Left lung (tissue), 4 donors: ENCODE measurements at regions not wholly inside any gene's neighbourhood (a gene's known extent, or its start where the extent isn't known, plus 50 kb on each side); places are given as distances from the start of the nearest gene placed in this dataset.

Source experiments
- ATAC-seq: fragments of 200-7000 bp; cut with Tn5 transposase; one replicate; pipeline ENCODE4 v1.9.1; 2020; ENCODE audit warnings: moderate library complexity
- DNase-seq, 4 donors: peaks; one replicate each; pipeline ENCODE4 v3.0.0-alpha.2; 2013 to 2020
- H3K27ac ChIP-seq, 2 donors: fragments of 200-600 bp; sonication (generic) in 1 of 2; one replicate each; pipeline versions ENCODE4 v1.5.0 to v1.8.0; 2020 to 2021
- H3K27me3 ChIP-seq, 2 donors: fragments of 200-600 bp; sonication (generic) in 1 of 2; one replicate each; pipeline versions ENCODE4 v1.5.0 to v1.8.0; 2020 to 2021
- H3K36me3 ChIP-seq, 2 donors: fragments of 200-600 bp; sonication (generic) in 1 of 2; one replicate each; pipeline versions ENCODE4 v1.5.0 to v1.8.0; 2020 to 2021
- H3K4me1 ChIP-seq, 2 donors: fragments of 200-600 bp; one replicate each; pipeline ENCODE4 v1.8.0; 2021
- H3K4me3 ChIP-seq, 2 donors: fragments of 200-600 bp; sonication (generic) in 1 of 2; one replicate each; pipeline versions ENCODE4 v1.5.0 to v1.8.0; 2020 to 2021; ENCODE audit warnings: mild to moderate bottlenecking in 1 of 2
- H3K9me3 ChIP-seq, 2 donors: fragments of 200-600 bp; sonication (generic) in 1 of 2; one replicate each; pipeline versions ENCODE4 v1.5.0 to v1.8.0; 2020 to 2021
- intact Hi-C, 2 donors: fragments of 100-400 bp; cut with DNase I; formaldehyde crosslinking; loops; one replicate each; pipeline versions ENCODE4 v1.11.2 to v1.14.2; 2022
- TF ChIP-seq, protein P1 (sequence below), 2 donors: fragments of 200-600 bp; sonication (generic) in 1 of 2; IDR thresholded peaks; one replicate each; pipeline versions ENCODE4 v1.5.0 to v1.8.0; 2021; ENCODE audit warnings: antibody characterized with exemption in 2 of 2
- donor health status: DM: no; HTN: yes; CAD: no.
- donor health status: DM: no; HTN: no; CAD: no.

DNA sequence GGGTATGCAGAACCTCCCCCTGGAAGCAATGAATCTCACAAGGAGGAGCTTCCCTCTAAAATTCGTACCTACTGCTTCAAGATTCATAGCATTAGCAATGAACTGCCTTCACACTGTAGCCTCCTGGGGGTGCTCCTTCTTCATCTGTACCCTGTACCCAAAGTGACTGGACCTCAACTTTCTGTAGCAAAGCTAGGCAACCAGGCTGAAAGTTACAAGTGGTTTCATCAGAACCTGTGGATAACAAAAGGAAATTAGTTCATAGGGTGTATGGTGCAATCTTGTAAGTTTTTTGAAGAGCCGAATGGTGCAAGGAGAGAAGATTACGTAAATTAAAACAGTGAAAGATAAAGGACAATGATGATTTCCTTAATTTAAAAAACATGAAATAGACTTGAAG lies 1541.7 kb upstream of the FLRT2 start:
- H3K27ac ChIP-seq, result no peak overlapping the region
- H3K36me3 ChIP-seq, result no peaks in the 10 kb centered on the region
- DNase-seq, result no peak
- intact Hi-C loops, result no loop called here
- ATAC-seq, result no peak
- no peaks in the 10 kb centered on the region for H3K27me3 ChIP-seq
- peaks cover 0 to 1% of the 10 kb centered on the region in 2 donors for H3K9me3 ChIP-seq
- H3K4me1 ChIP-seq, result no peaks in the 10 kb centered on the region
- H3K4me3 ChIP-seq, result no peak overlapping the region
- TF ChIP-seq, protein P1, sequence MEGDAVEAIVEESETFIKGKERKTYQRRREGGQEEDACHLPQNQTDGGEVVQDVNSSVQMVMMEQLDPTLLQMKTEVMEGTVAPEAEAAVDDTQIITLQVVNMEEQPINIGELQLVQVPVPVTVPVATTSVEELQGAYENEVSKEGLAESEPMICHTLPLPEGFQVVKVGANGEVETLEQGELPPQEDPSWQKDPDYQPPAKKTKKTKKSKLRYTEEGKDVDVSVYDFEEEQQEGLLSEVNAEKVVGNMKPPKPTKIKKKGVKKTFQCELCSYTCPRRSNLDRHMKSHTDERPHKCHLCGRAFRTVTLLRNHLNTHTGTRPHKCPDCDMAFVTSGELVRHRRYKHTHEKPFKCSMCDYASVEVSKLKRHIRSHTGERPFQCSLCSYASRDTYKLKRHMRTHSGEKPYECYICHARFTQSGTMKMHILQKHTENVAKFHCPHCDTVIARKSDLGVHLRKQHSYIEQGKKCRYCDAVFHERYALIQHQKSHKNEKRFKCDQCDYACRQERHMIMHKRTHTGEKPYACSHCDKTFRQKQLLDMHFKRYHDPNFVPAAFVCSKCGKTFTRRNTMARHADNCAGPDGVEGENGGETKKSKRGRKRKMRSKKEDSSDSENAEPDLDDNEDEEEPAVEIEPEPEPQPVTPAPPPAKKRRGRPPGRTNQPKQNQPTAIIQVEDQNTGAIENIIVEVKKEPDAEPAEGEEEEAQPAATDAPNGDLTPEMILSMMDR (IDR thresholded peaks at IDR 0.05), result no peak

DNA sequence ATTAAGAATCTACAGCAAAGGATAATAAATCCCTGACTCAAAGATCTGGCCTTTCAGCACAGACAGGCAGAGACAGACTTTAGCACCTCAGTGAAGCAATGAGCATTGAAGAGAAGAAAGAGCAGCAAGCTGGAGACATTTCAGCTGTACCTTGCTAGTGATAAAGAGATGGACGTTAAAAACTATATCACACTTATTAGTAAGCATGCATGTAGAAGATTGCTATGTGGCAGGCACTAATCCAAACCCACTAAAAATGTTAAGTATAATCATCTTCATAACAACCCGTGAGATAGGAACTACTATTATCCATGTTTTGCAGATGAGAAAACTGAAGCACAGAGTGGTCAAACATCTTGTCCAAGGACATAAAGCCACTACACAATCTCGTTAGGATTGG lies 1538.3 kb upstream of the FLRT2 start:
- no peak for DNase-seq
- intact Hi-C loops, result no loop called here
- no peak for ATAC-seq
- H3K27me3 ChIP-seq, result no peaks in the 10 kb centered on the region
- H3K36me3 ChIP-seq, result no peaks in the 10 kb centered on the region
- H3K9me3 ChIP-seq, result no peaks in the 10 kb centered on the region
- no peak overlapping the region for H3K4me3 ChIP-seq
- TF ChIP-seq, protein P1 (IDR thresholded peaks at IDR 0.05), result no peak
- no peaks in the 10 kb centered on the region for H3K4me1 ChIP-seq
- no peak overlapping the region for H3K27ac ChIP-seq

DNA sequence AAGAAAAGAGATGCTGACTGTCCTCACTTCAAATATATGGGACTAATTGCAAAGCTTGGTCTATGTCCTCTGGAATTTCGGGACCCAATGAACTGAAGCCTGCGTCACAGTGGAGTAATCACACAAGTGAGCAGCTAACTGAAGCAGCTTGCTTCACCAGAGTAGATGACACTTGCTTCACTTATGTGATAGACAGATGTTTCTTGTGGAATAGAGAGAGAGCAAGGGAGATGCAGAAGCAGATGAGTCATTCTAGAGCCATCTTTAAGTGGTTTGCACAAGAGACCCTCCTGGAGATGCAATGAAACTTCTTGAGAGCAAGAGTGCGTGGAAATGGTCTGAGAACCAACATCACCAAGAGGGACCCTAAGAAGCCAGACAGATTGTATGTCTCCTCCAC lies 1537.1 kb upstream of the FLRT2 start:
- ATAC-seq (no peak), DNase-seq (no peak)
- H3K4me1 ChIP-seq, result no peaks in the 10 kb centered on the region
- intact Hi-C loops, result no loop called here
- TF ChIP-seq, protein P1 (IDR thresholded peaks at IDR 0.05), result no peak
- no peaks in the 10 kb centered on the region for H3K36me3 ChIP-seq
- H3K9me3 ChIP-seq, result no peaks in the 10 kb centered on the region
- no peaks in the 10 kb centered on the region for H3K27me3 ChIP-seq
- no peak overlapping the region for H3K4me3 ChIP-seq
- H3K27ac ChIP-seq, result no peak overlapping the region

DNA sequence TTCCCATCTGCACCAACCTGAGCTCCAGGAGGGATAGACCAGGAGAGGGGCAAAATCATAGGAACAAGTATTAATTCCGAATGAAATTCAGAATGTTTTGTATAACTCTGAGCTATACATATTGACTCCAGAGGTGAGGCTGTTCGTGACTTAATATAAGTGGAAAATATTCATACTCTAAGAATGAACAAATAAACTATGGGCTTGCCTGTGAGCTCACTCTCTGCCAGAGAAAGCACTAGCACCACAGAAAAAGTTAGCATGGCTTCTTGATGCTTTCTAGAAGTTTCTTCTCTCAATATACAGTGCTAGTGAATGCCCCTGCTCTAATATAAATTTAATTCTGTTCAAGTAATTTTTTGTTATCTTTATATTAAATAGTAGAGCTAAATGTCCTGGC lies 1536.4 kb upstream of the FLRT2 start:
- Histone ChIP-seq H3K36me3 (no peaks in the 10 kb centered on the region), H3K4me3 (no peak overlapping the region), H3K27ac (no peak overlapping the region), H3K4me1 (no peaks in the 10 kb centered on the region), H3K9me3 (no peaks in the 10 kb centered on the region), H3K27me3 (no peaks in the 10 kb centered on the region)
- intact Hi-C loops, result no loop called here
- TF ChIP-seq, protein P1 (IDR thresholded peaks at IDR 0.05), result no peak
- no peak for DNase-seq
- ATAC-seq, result no peak

DNA sequence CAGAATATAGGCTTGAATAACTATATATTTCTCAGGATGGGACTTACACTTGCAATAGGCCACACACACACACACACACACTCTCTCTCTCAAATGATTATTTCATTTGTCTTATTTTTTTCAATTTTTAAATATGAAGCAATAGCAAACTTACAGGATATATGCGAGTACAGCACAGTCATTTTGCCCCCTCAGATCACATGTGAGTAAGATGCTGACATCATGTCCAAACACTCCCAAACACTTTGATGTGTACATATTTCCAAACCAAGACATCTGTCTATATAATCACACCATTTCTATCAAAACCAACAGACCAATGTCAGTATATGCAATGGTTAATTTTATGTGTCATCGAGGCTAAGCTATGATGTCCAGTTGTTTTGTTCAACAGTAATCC lies 1535.9 kb upstream of the FLRT2 start:
- Histone ChIP-seq H3K9me3 (no peaks in the 10 kb centered on the region), H3K27ac (no peak overlapping the region), H3K4me3 (no peak overlapping the region), H3K36me3 (no peaks in the 10 kb centered on the region), H3K4me1 (no peaks in the 10 kb centered on the region), H3K27me3 (no peaks in the 10 kb centered on the region)
- TF ChIP-seq, protein P1 (IDR thresholded peaks at IDR 0.05), result no peak
- intact Hi-C loops, result no loop called here
- no peak for ATAC-seq
- DNase-seq, result no peak
